ENCODE measurements at regions not wholly inside any gene's neighbourhood (a gene's known extent, or its start where the extent isn't known, plus 50 kb on each side); places are given as distances from the start of the nearest gene placed in this dataset.
"Not testable (repeated sequence)": the region's sequence is repeated elsewhere in the genome, so short reads cannot be mapped to it uniquely, and the experiment has no call there.

GRCh38 chrX:124720532-124720931 is 374.2 kb downstream of the SH2D1A start:
- DNase-seq, result no peak

- no peak for DNase-seq
These were observed 379.1 kb downstream of the SH2D1A start for GRCh38 chrX:124725502-124725901.

- DNase-seq, result no peak
These were observed 379.9 kb downstream of the SH2D1A start for GRCh38 chrX:124726292-124726691.

- DNase-seq, result peak; percentile 35
These were observed 380.5 kb downstream of the SH2D1A start for GRCh38 chrX:124726881-124727280.

- no peak for DNase-seq
These were observed 390.3 kb downstream of the SH2D1A start for GRCh38 chrX:124736553-124737270.

GRCh38 chrX:124737771-124738170 is 391.4 kb downstream of the SH2D1A start:
- DNase-seq, result no peak

- no peak for DNase-seq
These were observed 400.9 kb downstream of the SH2D1A start for GRCh38 chrX:124747295-124747694.

- no peak for DNase-seq
These were observed 418.0 kb downstream of the SH2D1A start for GRCh38 chrX:124764354-124764753.

GRCh38 chrX:124769166-124769565 is 422.8 kb downstream of the SH2D1A start:
- DNase-seq, result no peak

- no peak for DNase-seq
These were observed 424.9 kb downstream of the SH2D1A start for GRCh38 chrX:124771292-124771691.

GRCh38 chrX:124788253-124788652 is 441.9 kb downstream of the SH2D1A start:
- not testable (repeated sequence) for DNase-seq

GRCh38 chrX:124789874-124790273 is 443.5 kb downstream of the SH2D1A start:
- DNase-seq, result not testable (repeated sequence)

GRCh38 chrX:124791492-124792095 is 445.2 kb downstream of the SH2D1A start:
- no peak for DNase-seq

- no peak for DNase-seq
These were observed 450.6 kb downstream of the SH2D1A start for GRCh38 chrX:124796989-124797388.

GRCh38 chrX:124804962-124805361 is 458.6 kb downstream of the SH2D1A start:
- DNase-seq, result no peak

GRCh38 chrX:124805486-124805885 is 459.1 kb downstream of the SH2D1A start:
- no peak for DNase-seq

- no peak for DNase-seq
These were observed 467.7 kb downstream of the SH2D1A start for GRCh38 chrX:124814106-124814505.

GRCh38 chrX:124818033-124818432 is 471.7 kb downstream of the SH2D1A start:
- DNase-seq, result no peak

- no peak for DNase-seq
These were observed 472.4 kb downstream of the SH2D1A start for GRCh38 chrX:124818764-124819163.

GRCh38 chrX:124820738-124821137 is 474.4 kb downstream of the SH2D1A start:
- DNase-seq, result no peak

GRCh38 chrX:124827258-124827845 is 481.0 kb downstream of the SH2D1A start:
- DNase-seq, result no peak

- no peak for DNase-seq
These were observed 483.6 kb downstream of the SH2D1A start for GRCh38 chrX:124829930-124830329.

GRCh38 chrX:124836786-124837185 is 482.9 kb upstream of the TEX13C start:
- no peak for DNase-seq

- DNase-seq, result no peak
These were observed 477.5 kb upstream of the TEX13C start for GRCh38 chrX:124842205-124842604.

Data from NCI-H1105 (cell line).